Panc1 (cell line): ENCODE measurements at regions not wholly inside any gene's neighbourhood (a gene's known extent, or its start where the extent isn't known, plus 50 kb on each side); places are given as distances from the start of the nearest gene placed in this dataset.

Experiments
- ATAC-seq: fragments of 200-7000 bp; cut with Tn5 transposase; 2 replicates; pipeline ENCODE4 v1.9.1; 2020; ENCODE audit warnings: mild to moderate bottlenecking, moderate library complexity
- BruUV-seq: library from RNA; stranded (reverse); fragments of 400-500 nt; replicated peaks from 2 replicates; lab custom pipeline; 2021; lab: Mats Ljungman, UMichigan
- CTCF ChIA-PET: fragments of 300-600 bp; sonication (Branson Sonifier 250); formaldehyde crosslinking; loops from one replicate; lab custom pipeline; 2022; ENCODE audit warnings: antibody characterized with exemption; lab: Charles Lee
- POLR2A ChIA-PET: fragments of 300-600 bp; sonication (Branson Sonifier 250); formaldehyde crosslinking; loops from one replicate; lab custom pipeline; 2022; ENCODE audit warnings: antibody characterized with exemption; lab: Charles Lee
- DNase-seq: peaks from one replicate; pipeline ENCODE4 v3.0.0-alpha.2; 2010; ENCODE audit warnings: low read depth, low spot score
- H3K27ac ChIP-seq: 2 replicates; pipeline ENCODE4 v1.5.1; 2011; ENCODE audit warnings: mild to moderate bottlenecking, low read length, inconsistent platforms
- H3K27me3 ChIP-seq: fragments of 200-500 bp; sonication (Bioruptor generic); 2 replicates; pipeline ENCODE4 v1.6.0; 2014; ENCODE audit warnings: low read length, inconsistent platforms; ENCODE audit not compliant: control insufficient read depth, insufficient read depth
- H3K36me3 ChIP-seq: fragments of 200-500 bp; sonication (Bioruptor generic); 2 replicates; pipeline ENCODE4 v1.5.1; 2014; ENCODE audit warnings: inconsistent platforms, mild to moderate bottlenecking, low read length, moderate library complexity; ENCODE audit not compliant: control insufficient read depth, insufficient read depth
- H3K4me1 ChIP-seq: 2 replicates; pipeline ENCODE4 v1.5.1; 2011; ENCODE audit warnings: inconsistent platforms, mild to moderate bottlenecking, low read length, moderate library complexity; ENCODE audit not compliant: control insufficient read depth, insufficient read depth
- H3K4me3 ChIP-seq, 2 experiments: 2 replicates each; pipeline ENCODE4 v1.5.1; 2011 to 2012; ENCODE audit warnings: low read depth in 2 of 2, low read length in 2 of 2, mild to moderate bottlenecking in 2 of 2, inconsistent platforms in 1 of 2, moderate library complexity in 1 of 2
- H3K9me3 ChIP-seq: fragments of 200-500 bp; sonication (Bioruptor generic); 2 replicates; pipeline ENCODE4 v1.5.1; 2014; ENCODE audit warnings: low read depth, mild to moderate bottlenecking, inconsistent platforms, low read length, moderate library complexity; ENCODE audit not compliant: control insufficient read depth, insufficient read depth
- POLR2AphosphoS5 ChIP-seq: IDR thresholded peaks from 2 replicates; pipeline ENCODE4 v1.6.1; 2012; ENCODE audit warnings: mild to moderate bottlenecking, low read depth, low read length, moderate library complexity
- REST ChIP-seq, 2 experiments: IDR thresholded peaks; 2 replicates each; pipeline ENCODE4 v1.6.1; 2011 to 2012; ENCODE audit warnings: low read depth in 2 of 2, control low read depth in 1 of 2, low read length in 1 of 2, mild to moderate bottlenecking in 1 of 2, moderate library complexity in 1 of 2; ENCODE audit not compliant: insufficient read depth in 1 of 2
- SIN3A ChIP-seq: IDR thresholded peaks from 2 replicates; pipeline ENCODE4 v1.6.1; 2012; ENCODE audit warnings: low read depth, mild to moderate bottlenecking, low read length, moderate library complexity, borderline replicate concordance; ENCODE audit not compliant: insufficient read depth
- TCF7L2 ChIP-seq: IDR thresholded peaks from 2 replicates; pipeline ENCODE4 v1.6.1; 2011; ENCODE audit warnings: mild to moderate bottlenecking, low read depth, low read length, inconsistent platforms
- in situ Hi-C: cut with HindIII; loops from 2 replicates; pipeline ENCODE4 v1.10.0; 2016; ENCODE audit warnings: low sequenced_read_pairs, low pct_unique_long_range_greater_than_20kb
- intact Hi-C: fragments of 100-400 bp; cut with micrococcal nuclease; formaldehyde crosslinking; loops from one replicate; pipeline ENCODE4 v1.10.0; 2022; ENCODE audit not compliant: unreplicated experiment
- TF ChIP-seq, protein P1 (sequence below): fragments of 450-650 bp; IDR thresholded peaks from 2 replicates; pipeline ENCODE4 v1.5.1; 2017; ENCODE audit warnings: mild to moderate bottlenecking

- no peak for DNase-seq
- no peaks in the 10 kb centered on the region for H3K9me3 ChIP-seq
- H3K4me3 ChIP-seq = no peak overlapping the region
- in situ Hi-C loops = no loop called here
- ChIA-PET CTCF (no interaction called here), POLR2A (no interaction called here)
- H3K27ac ChIP-seq = no peak overlapping the region
- H3K27me3 ChIP-seq = no peaks in the 10 kb centered on the region; the same call in 1 of the 2 replicates
- intact Hi-C loops = no loop called here
- ATAC-seq = no peak
- BruUV-seq = no TSS peak
- no peaks in the 10 kb centered on the region for H3K36me3 ChIP-seq
- TF ChIP-seq POLR2AphosphoS5 = no peak
- TF ChIP-seq REST (IDR thresholded peaks at IDR 0.05; ENCODE audit: insufficient read depth in 1 of 2, low read depth in 2 of 2, low read length in 1 of 2) = no peak
- TF ChIP-seq, protein P1, sequence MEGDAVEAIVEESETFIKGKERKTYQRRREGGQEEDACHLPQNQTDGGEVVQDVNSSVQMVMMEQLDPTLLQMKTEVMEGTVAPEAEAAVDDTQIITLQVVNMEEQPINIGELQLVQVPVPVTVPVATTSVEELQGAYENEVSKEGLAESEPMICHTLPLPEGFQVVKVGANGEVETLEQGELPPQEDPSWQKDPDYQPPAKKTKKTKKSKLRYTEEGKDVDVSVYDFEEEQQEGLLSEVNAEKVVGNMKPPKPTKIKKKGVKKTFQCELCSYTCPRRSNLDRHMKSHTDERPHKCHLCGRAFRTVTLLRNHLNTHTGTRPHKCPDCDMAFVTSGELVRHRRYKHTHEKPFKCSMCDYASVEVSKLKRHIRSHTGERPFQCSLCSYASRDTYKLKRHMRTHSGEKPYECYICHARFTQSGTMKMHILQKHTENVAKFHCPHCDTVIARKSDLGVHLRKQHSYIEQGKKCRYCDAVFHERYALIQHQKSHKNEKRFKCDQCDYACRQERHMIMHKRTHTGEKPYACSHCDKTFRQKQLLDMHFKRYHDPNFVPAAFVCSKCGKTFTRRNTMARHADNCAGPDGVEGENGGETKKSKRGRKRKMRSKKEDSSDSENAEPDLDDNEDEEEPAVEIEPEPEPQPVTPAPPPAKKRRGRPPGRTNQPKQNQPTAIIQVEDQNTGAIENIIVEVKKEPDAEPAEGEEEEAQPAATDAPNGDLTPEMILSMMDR = no peak
- TF ChIP-seq SIN3A = no peak
- no peak for TF ChIP-seq TCF7L2
- H3K4me1 ChIP-seq = no peaks in the 10 kb centered on the region
These were observed 184.7 kb downstream of the PLPP4 start for GRCh38 chr10:120641695-120642094.

- no TSS peak for BruUV-seq
- TF ChIP-seq POLR2AphosphoS5 (no peak), TCF7L2 (no peak), SIN3A (no peak), REST (IDR thresholded peaks at IDR 0.05; ENCODE audit: insufficient read depth in 1 of 2, low read depth in 2 of 2, low read length in 1 of 2) (no peak)
- TF ChIP-seq, protein P1 = no peak
- no peak for ATAC-seq
- POLR2A ChIA-PET = no interaction called here
- intact Hi-C loops (no loop called here), in situ Hi-C loops (no loop called here)
- Histone ChIP-seq H3K27me3 (no peaks in the 10 kb centered on the region; the same call in 1 of the 2 replicates), H3K9me3 (no peaks in the 10 kb centered on the region), H3K4me3 (no peak overlapping the region), H3K27ac (no peak overlapping the region), H3K36me3 (no peaks in the 10 kb centered on the region), H3K4me1 (no peaks in the 10 kb centered on the region)
- CTCF ChIA-PET = no interaction called here
- no peak for DNase-seq
These were observed 186.3 kb downstream of the PLPP4 start for GRCh38 chr10:120643351-120643750.
